ENCODE measurements at regions not wholly inside any gene's neighbourhood (a gene's known extent, or its start where the extent isn't known, plus 50 kb on each side); places are given as distances from the start of the nearest gene placed in this dataset.

GRCh38 chr7:32661501-32661900, 166.2 kb downstream of the AVL9 start:
- no peak for TF ChIP-seq POLR2AphosphoS5 (IDR thresholded peaks at IDR 0.05)
- no peak for TF ChIP-seq POLR2A (IDR thresholded peaks at IDR 0.05)
- no peak for TF ChIP-seq CTCF (IDR thresholded peaks at IDR 0.05)
- TF ChIP-seq EP300 (IDR thresholded peaks at IDR 0.05; ENCODE audit: low read depth) = no peak

Data from transverse colon (tissue), 4 donors.